HG03565 (cell line): ENCODE measurements at regions not wholly inside any gene's neighbourhood (a gene's known extent, or its start where the extent isn't known, plus 50 kb on each side); places are given as distances from the start of the nearest gene placed in this dataset.
"Not testable (repeated sequence)": the region's sequence is repeated elsewhere in the genome, so short reads cannot be mapped to it uniquely, and the experiment has no call there.

Experiments
- ATAC-seq: cut with Tn5 transposase; IDR thresholded peaks from one replicate; pipeline ENCODE4 v1.9.1; 2021; ENCODE audit warnings: mild to moderate bottlenecking, moderate library complexity; ENCODE audit not compliant: unreplicated experiment

DNA sequence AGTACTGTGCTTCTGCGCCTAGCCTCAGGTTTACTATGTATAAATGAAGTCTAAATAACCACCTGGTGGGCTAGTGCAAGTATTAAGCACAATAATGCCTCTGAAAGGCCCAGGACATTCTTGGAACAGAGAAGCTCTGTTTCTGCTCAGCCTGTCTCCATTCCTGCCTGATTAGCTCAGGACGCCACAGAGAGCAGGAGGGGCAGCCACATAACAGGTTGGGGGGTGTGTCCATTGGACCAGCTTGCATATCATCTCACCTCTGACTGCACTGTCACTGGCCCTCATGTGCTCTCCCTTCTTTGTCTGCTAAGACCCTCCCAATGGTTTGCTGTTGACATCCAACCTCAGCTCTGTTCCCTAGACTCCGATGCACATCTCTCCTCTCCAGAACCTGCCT lies 52.8 kb upstream of the IKZF1 start:
- ATAC-seq, result no peak

DNA sequence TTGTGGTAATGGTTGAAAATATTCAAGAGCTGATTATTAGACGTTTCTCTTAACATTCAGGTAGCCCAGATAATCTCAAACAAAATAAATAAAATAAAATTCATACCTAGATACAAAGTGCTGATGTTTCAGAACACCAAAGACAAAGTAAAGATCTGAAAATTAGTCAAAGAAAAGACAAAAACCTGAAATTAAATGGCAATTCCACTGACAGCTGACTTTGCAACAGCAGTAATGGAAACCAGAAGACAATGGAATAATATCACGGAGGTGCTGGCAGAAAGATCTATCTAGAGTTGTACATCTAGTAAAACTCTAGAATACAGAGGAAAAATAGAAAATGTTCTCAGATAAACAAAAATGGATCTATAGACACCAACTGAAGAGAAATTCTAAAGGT lies 58.0 kb upstream of the IKZF1 start:
- no peak for ATAC-seq

DNA sequence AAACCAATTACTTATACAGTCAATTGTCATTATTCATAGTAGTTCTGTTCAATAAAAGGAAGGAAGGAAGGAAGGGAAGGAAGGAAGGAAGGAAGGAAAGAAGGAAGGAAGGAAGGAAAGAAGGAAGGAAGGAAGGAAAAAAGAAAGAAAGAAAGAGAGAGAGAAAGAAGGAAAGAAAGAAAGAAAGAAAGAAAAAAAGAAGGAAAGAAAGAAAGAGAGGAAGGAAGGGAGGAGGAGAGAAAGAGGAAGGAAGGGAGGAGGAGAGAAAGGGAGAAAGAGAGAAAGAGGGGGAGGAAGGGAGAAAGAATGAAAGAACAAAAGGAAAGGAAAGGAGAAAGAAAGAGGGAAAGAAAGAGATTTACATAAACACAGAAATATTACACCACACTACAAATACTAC lies 62.4 kb upstream of the IKZF1 start:
- ATAC-seq, result not testable (repeated sequence)

DNA sequence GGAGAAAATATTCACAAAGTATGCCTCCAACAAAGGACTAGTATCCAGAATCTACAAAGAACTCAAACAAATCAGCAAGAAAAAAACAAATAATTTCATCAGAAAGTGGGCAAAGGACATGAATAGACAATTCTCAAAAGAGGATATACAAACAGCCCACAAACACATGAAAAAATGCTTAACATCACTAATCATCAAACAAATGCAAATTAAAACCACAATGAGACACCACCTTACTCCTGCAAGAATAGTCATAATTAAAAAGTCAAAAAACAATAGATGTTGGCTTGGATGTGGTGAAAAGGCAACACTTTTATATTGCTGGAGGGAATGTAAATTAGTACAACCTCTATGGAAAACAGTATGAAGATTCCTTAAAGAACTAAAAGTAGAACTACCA lies 63.8 kb upstream of the IKZF1 start:
- not testable (repeated sequence) for ATAC-seq

DNA sequence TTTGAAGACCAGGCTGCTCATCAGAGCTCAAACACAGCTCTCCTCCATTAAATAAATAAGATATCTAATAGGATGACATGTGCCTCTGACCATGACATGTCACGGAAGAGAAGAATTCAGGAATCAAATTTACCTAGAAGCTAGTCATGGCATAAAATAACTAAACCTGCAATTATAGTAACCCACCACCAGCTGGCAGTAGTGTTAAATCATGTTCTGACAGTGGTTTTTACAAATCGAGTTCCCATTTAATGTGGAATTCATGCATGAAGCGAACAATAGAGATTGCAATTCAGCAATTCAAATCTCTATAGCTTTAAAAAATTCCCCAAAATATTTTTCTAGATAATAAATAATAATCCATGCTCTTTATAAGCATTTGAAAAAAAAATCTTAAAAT lies 74.6 kb upstream of the IKZF1 start:
- ATAC-seq, result no peak

DNA sequence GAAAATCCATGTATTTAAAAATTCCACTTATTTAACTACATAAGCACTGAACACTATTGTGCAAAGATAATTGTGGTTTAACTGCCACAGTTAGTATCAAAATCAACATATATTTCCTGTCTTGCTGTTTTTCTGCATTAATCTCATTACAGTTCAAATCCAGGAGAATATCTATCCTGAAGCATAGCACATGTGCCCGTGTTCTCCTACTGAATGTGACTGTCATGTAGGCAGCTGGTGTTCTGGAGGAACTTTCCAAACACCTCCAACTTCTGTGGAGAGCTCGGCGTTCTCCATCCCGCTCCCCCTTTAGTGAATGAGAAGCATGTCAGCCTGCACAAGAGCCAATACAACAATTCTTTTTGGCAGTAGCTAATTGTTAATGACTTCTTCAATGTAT lies 76.4 kb upstream of the IKZF1 start:
- no peak for ATAC-seq

DNA sequence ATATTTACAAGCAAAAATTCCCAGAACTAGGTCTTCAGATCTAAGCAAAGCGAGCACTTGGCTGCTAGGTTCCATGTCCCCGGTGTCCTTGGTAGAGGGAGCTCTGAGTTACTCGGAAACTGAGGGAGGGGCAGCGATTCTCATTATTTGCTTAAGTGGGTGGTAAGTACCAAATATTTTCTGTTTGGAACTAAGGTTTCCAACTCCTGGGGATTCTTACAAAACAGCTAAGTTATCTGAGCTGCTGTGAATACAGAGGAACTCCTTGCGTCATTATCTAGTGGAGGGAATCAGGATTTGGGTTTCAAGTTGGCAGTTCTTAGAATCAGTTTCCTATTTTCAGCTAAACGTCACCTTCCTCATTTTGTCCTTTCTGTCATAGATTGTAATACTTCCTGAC lies 76.8 kb upstream of the IKZF1 start:
- ATAC-seq, result no peak

DNA sequence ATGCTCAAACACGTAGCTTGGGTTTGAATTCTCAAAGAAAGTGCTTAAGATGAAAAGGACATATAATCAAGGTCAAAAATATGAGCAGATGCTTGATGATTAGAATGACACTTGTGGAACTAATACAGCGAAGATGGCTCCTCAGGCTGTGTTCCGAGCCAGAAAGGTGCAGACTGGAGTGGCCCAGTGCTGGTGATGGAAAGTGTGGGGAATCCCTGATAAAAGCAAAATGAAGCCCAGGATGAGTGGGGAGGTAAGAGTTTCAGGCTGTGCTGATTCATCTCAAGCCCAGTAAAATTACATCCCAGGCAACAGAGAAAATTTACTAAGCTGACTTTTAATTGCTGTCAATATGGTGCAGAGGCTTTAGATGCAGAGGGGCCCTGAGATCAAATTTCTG lies 77.8 kb upstream of the IKZF1 start:
- ATAC-seq, result peak; percentile 49

DNA sequence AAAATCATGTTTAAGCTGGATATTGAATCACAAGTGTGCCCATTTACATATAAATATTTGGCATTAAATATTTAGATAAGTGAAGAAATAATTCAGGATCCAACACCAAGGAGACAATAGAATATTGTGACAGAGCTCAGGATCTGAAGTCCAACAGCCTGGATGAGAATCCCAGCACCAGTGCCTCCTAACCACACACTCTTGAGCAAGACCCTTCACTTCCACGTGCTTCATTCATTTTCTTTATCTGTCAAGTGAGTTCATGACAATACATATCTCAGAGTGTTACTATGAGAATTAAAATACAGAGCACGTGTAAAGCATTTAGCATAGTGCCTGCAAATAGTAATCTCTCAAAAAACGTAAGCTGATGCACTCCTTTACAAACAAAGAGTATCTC lies 78.4 kb upstream of the IKZF1 start:
- no peak for ATAC-seq

DNA sequence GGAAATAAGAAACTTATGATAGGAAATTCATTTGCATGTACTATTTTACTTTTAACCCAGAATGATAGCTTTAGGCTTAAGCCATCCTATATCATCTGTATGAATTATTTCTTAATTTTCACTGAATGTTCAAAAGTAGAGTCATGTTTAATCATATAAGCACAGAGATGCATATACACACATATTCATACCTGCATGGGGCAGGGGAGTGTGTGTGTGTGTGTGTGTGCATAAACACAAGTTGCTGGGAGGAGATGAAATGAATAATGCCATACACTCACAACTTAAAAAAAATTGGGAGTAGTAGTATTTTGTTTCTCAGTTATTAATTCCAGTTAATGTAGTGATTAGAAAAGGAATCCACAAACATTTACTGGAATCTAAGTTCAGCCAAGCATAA lies 83.1 kb upstream of the IKZF1 start:
- no peak for ATAC-seq

DNA sequence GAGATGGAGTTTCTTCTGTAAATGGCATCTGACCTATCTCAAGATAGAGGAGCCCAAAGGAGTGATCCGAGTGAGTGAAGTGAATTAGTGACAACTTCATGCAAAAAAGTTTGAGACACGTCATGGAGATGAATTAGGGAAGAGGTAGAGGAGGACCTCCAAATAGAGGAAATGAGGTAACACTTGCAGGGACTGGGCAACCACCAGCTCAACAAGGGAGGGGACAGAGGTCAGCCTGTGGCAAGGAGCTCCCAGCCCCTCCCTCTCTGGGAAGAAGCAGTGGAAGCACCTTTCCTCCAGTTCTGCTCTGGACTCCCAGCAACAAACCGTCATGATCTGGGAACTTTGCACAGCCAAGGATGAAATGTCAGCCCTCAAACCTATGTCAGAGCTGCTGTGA lies 83.5 kb upstream of the IKZF1 start:
- no peak for ATAC-seq

DNA sequence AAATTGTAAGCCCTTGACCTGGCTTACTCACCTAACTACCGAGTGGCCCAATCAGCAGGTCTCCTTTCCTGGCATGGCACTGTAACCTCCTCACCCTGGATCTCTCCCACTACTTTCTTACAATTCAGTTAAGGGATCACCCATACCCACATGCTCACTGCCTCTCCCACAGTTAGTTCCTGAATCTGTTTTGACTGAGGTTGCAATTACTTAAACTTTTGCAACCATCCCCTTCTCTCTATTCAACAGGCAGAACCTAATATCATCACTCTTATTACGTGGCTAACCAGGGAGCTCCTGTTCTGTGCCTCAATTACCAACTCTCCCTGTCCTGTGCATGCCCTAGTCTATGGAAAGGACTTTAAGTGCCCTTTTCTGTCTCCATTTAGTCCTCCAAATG lies 84.2 kb upstream of the IKZF1 start:
- ATAC-seq, result no peak

DNA sequence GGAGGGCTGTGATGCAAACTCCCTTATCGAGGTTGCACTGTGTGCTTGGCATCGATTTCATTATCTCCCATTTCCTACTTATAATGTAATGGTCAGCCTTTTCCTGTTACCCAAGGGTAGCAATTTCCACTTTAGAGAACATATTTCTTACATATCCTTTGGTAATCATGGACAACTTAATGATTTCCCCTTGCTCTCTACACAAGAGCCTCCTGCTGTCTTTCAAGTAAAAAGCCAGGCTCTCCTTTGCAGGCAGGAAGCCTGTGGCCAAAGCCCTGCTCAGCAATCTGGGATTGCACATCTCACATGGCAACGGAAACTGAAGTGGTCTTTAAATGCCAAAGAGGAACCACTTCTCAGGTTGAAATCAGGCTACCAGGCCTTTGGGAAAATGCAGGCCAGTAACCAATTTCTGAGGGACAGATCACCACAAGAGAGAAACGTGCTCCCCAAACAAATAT lies 86.7 kb upstream of the IKZF1 start:
- no peak for ATAC-seq

DNA sequence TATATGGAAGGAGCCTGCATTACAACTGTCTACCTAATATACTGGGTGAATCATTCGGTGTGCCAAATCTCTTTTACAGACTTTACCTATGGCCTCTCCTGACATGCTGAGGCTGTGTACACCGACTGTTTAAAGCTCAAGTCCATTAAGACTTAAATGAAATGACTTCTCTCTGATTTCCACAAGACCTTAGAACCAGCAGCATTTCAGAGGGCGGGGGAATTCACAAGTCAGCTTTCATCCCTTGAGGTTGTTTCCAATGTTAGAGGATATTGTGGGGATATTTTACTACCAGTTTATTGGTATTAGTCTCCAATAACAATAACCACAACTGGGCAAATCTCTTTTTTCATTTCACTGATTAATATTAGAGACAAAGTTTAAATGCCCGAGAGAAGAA lies 87.1 kb upstream of the IKZF1 start:
- no peak for ATAC-seq

DNA sequence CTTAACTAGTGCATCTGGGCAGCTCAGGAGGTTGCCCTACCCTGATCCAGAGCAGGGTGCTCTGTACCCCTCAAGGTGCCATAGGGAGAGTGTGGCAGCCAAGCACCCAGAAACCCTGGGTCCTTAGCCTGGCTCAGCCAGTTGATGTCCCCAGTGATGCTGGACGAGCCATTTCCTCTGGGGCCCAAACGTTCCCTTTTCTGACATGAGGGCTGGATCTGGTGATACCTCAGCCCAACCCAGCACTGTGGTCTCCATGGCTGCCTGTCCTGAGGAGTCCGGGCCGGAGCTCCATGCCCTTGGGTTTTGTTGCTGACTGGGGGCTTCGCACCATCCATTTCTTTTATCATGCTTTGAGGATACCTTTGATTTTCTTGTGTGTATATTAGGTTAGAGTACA lies 87.9 kb upstream of the IKZF1 start:
- ATAC-seq, result no peak

DNA sequence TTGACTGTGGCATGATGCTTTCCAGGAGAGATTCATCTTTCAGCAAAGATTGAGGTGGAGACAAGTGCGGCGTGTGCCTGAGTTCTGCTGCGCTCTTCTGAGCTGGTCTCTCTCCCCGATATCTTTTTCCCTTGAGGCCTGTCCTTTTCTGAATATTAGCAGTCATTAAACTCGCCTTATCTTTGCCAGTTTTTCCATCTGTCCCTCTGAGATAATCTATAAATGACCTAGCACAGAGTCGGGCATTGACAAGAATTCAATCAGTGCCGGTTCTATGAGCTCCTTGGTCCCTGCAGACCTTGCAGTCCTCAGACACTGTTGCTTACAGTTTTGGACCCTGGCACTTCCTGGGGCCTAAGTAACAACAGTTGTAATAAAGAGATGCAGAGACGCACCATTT lies 89.7 kb upstream of the IKZF1 start:
- no peak for ATAC-seq

DNA sequence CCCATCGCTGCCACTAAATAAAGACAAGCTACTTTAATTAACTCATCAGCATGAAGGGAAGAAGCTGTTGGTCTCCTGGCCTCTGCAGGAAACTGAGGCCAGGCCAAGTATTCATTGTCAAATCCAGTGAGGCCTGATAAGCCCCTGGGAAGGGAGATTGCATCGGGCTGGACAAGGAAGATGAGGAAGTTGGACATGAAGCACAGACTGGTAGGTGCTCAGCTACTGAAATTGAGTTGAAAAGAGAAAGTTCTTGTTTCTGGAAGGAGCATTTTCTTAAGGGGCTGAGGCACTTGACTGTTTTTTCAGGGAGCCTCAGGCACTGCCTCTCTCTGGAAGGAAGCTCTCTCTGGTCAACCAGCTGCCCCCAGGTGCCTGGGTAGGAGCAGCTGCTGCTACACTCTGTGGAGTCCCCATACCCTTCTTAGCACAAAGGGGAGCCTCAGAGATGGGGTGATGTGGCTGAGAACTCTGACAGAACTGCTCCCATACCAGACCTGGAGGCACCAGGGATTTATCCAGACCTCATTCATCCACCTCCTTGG lies 90.3 kb upstream of the IKZF1 start:
- ATAC-seq, result no peak

DNA sequence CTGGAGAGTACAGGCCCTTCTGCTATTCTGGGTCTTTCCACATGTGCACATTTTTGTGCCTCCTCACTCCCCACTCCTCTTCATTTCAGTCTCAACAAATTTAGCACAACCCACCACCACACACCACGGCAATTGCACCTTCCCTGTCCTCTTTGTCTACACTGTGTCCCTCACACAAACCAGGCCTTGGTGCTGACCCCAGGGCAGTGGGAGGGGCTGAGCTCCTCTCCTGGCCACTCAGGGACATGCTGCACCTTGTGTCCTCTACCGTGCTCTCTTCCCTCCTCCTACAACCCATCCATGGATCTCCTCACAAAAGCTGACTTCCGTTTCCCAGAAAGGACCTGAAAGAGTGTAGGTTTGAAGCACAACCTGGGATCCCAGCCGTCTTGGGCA lies 90.9 kb upstream of the IKZF1 start:
- ATAC-seq, result no peak

DNA sequence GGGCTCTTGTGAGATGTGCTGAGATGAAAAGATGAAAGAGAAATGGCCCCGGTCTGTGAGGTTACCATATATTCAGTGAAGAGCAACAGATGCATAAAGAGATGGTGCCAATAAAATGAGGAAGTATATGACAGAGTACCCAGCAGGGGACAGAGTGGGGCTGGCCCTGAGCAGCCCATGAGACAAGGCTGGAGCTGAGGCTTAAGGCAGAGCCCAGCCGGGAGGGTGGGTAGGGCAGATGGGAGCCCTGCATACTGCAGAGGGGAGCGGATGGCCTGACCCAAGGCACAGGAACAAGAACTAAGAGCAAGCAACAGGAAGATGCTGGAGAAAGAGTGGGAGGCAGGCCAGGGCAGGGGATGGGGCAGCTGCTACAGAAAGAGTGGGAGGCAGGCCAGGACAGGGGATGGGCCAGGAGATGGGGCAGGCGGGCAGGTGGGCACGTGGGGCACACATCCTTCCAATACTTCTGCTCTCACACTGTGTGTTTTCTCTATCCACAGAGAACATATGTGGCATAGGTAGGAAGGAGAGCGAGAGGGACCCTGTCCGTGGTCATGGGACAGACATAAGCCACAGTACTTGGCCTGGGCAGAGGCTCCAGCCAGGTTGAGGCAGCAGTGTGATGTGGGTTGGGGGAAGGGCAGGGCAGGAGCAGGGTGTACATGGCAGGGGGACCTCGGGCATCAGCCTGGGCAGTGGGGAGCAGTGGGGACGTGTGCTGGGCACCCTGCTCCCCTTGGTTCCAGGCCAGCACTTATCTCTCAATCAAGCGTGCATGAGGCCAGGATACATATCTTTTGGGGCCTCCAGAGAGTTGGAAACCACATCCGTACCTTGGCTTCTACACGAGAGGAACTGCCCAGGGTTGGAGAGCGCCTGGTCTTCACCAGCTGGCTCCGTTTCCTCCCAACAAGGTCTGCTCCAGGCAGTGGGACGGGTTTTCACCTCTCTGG lies 91.6 kb upstream of the IKZF1 start:
- ATAC-seq, result peak; percentile 48

DNA sequence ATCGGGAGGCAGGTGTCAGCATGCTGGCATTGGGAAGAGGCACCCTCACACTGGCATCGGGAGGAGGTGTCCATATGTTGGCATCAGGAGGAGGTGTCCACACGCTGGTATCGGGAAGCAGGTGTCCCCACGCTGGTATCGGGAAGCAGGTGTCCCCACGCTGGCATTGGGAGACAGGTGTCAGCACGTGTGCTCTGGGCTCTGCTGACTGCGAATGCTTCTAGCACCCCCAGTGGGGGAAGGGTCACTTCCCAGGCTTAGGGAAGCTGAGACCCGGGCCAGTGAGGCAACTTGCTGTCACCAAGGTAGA lies 92.5 kb upstream of the IKZF1 start:
- ATAC-seq, result no peak

DNA sequence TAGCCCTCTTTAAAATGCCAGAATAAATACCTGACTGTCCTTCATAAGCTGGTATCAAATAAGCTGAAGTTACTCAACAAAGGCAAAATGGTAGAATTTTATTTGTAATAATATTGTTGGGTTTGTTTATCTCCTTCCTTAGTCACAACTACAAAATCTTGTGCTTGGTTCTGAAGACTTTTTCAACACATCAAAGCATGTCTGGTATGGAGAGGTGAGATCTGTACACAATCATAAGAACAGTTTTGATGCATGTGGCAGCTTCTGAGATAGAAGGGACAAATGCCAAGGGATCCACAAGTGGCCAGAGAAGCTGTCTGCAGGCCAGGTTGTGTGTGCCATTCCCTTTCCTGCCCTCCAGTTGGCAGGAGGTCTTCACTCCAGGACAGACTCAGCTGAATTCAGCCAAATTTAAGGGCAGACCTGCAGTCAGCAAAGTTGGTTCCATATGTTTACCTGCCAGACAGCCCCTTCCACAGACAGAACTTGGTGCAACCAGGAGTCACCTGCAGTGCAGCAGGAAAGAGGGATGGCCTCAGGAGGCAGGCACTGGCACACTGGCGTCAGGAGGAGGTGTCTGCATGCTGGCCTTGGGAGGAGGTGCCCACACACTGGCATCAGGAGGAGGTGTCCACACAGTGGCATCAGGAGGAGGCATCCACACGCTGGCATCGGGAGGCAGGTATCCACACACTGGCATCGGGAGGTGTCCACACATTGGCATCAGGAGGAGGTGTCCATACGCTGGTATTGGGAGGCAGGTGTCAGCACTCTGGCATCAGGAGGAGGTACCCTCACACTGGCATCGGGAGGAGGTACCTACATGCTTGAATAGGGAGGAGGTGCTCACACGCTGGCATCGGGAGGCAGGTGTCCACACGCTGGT lies 93.1 kb upstream of the IKZF1 start:
- no peak for ATAC-seq

DNA sequence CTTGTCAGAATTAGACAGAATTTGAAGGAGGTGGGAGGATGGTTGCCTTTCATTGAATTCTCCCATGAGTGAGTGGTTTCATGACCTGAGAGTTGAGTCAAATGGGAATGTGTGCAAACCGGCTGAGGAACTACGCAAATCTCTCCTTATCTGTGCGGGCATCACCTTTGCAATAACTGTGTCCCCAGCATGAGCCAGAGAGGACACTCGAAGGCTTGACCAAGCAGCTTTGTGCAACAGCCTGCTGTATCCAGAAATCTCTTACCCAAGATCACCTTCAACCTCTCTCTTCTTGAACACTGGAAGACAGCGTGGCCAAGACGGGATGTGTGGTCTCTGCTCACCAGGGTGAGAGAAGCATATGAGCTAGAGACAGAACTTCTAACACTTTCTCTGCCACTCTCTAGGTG lies 93.8 kb upstream of the IKZF1 start:
- ATAC-seq, result no peak
